Jurkat, Clone E6-1 (cell line): ENCODE measurements at regions not wholly inside any gene's neighbourhood (a gene's known extent, or its start where the extent isn't known, plus 50 kb on each side); places are given as distances from the start of the nearest gene placed in this dataset.
"Not testable (repeated sequence)": the region's sequence is repeated elsewhere in the genome, so short reads cannot be mapped to it uniquely, and the experiment has no call there.

Source experiments
- DNase-seq: peaks from one replicate; pipeline ENCODE4 v3.0.0-alpha.2; 2011; ENCODE audit warnings: low read depth, low spot score
- H3K4me3 ChIP-seq: 2 replicates; pipeline ENCODE4 v1.5.1; 2011; ENCODE audit warnings: mild to moderate bottlenecking, low read length, control low read depth, moderate library complexity

DNA sequence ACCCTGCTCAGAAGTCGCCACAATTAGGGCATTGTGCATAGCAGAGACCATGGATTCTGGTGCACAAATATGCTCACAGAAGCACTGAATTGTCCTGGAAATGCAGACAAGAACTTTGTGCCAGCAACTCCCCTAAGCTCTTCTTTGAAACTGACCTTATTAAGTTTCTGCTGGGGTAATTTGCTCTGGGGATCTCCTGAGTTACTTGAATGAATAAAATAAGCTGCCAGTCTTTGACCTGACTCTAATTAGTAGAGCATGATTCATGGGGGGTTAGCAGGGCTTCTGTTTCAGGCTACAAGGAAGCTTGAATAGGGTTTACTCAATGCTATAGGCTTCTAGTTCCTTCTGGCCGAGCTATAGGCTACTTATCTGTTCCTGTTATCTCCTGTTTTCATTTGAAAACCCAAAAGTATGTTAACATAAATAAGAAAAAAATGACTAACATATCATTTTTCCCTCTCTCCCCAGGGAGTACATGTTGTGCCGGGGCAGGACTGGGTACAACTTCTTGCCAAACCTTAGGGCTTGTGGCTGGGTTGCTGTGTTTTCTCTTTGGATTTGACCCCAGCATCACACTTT lies 169.0 kb upstream of the TMEM229A start:
- no peak overlapping the region for H3K4me3 ChIP-seq
- DNase-seq, result no peak

- H3K4me3 ChIP-seq, result no peak overlapping the region
- DNase-seq, result no peak
These were observed 163.7 kb upstream of the TMEM229A start for GRCh38 chr7:124196519-124196918.

DNA sequence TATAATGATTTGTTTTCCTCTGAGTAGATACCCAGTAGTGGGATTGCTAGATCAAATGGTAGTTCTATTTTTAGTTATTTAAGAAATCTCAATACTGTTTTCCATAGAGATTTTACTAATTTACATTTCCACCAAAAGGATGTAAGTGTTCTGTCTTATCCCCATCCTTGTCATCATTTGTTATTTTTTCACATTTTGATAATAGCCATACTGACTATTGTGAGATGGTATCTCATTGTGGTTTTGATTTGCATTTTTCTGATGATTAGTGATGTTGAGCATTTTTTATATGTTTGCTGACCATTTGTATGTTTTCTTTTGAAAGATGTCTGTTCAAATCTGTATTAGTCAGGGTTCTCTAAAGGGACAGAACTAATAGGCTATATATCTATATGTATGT lies 160.0 kb upstream of the TMEM229A start:
- no peak for DNase-seq
- H3K4me3 ChIP-seq, result no peak overlapping the region

DNA sequence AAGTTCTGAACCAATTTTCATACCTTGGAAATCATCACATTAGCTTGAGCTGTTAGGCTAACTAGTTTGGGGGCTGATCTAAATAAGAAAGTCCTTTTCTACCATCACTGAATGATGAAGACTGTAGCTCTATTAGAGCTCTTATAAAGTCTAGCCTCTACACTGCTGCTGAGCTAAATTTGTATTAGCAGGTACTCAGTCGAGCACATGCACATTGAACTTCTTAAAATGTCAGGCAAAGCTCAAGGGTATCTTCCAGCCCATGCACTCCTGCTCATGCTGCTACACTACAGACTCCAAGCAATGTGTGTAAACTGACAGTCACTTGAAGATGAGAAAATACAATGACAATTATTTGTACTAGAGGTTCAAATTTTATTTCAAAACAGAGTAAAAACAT lies 158.8 kb upstream of the TMEM229A start:
- H3K4me3 ChIP-seq, result no peak overlapping the region
- no peak for DNase-seq

DNA sequence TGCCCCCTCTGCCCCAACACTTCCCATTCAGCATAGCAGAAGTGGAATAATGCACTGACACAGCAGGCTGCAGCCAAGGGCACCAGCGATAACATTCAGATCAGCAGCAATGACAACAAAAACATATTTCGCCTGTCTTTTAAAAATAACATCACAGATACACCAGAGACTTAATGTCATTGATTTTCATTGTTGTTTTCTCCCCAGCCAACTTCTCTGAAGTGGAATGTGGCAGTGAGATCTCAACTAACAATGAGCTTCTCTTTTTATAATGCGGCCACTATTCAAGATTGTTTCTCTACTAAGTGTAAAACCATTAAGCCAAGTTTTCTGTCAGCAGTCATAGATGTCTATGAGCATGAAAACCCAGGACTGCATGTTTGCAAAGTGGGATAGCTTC lies 158.2 kb upstream of the TMEM229A start:
- no peak overlapping the region for H3K4me3 ChIP-seq
- no peak for DNase-seq

GRCh38 chr7:124188576-124188975 lies 155.7 kb upstream of the TMEM229A start:
- H3K4me3 ChIP-seq, result no peak overlapping the region
- DNase-seq, result no peak

GRCh38 chr7:124187962-124188361 lies 155.1 kb upstream of the TMEM229A start:
- no peak for DNase-seq

GRCh38 chr7:124183649-124184048 lies 150.8 kb upstream of the TMEM229A start:
- no peak overlapping the region for H3K4me3 ChIP-seq
- DNase-seq, result no peak

More at GRCh38 chr7:124187962-124188361, 155.1 kb upstream of the TMEM229A start:
- no peak overlapping the region for H3K4me3 ChIP-seq

DNA sequence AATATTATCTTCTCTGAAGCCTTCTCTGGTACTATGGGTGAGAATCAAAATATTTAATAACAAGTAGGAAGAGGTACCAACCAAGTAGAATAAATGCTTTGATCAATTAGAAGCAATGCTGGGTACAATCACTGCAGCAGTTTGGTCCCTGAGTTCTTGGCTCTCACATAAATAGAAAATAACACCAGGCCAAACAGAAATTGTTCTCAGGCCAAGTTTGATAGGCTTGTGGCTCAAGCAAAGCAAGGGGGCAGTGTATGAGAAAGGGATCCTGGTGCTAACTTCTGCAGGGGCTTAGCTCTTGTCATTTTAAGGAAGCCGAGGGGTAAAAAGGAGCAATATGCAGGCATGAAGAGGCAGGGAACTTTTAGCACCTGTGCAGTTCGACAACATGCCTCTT lies 146.8 kb upstream of the TMEM229A start:
- H3K4me3 ChIP-seq, result no peak overlapping the region
- DNase-seq, result no peak

DNA sequence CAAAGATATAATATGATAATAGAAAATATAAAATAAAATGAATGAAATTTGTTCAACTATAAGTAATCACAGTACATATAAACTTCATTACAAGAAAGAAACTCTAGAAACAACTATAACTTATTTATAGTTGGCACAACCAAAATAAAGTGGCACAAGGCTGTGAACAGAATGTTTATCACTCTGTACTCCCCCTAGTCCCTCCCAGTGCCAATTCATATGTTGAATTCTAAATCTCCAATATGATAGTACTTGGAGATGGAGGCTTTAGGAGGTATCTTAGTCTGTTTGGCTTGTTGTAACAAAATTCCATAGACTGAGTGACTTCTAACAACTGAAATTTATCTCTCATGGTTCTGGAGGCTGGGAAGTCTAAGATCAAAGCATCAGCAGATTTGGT lies 145.0 kb upstream of the TMEM229A start:
- DNase-seq, result no peak
- no peak overlapping the region for H3K4me3 ChIP-seq

GRCh38 chr7:124171812-124172211 lies 138.9 kb upstream of the TMEM229A start:
- DNase-seq, result not testable (repeated sequence)

GRCh38 chr7:124171068-124171467 lies 138.2 kb upstream of the TMEM229A start:
- no peak for DNase-seq
- H3K4me3 ChIP-seq, result no peak overlapping the region

More at GRCh38 chr7:124171812-124172211, 138.9 kb upstream of the TMEM229A start:
- not testable (repeated sequence) for H3K4me3 ChIP-seq

- no peak for DNase-seq
- no peak overlapping the region for H3K4me3 ChIP-seq
These were observed 135.7 kb upstream of the TMEM229A start for GRCh38 chr7:124168616-124169015.

GRCh38 chr7:124162667-124163066 lies 129.8 kb upstream of the TMEM229A start:
- no peak overlapping the region for H3K4me3 ChIP-seq
- DNase-seq, result no peak

GRCh38 chr7:124155432-124156022 lies 122.7 kb upstream of the TMEM229A start:
- no peak overlapping the region for H3K4me3 ChIP-seq
- peak; percentile 22 for DNase-seq

DNA sequence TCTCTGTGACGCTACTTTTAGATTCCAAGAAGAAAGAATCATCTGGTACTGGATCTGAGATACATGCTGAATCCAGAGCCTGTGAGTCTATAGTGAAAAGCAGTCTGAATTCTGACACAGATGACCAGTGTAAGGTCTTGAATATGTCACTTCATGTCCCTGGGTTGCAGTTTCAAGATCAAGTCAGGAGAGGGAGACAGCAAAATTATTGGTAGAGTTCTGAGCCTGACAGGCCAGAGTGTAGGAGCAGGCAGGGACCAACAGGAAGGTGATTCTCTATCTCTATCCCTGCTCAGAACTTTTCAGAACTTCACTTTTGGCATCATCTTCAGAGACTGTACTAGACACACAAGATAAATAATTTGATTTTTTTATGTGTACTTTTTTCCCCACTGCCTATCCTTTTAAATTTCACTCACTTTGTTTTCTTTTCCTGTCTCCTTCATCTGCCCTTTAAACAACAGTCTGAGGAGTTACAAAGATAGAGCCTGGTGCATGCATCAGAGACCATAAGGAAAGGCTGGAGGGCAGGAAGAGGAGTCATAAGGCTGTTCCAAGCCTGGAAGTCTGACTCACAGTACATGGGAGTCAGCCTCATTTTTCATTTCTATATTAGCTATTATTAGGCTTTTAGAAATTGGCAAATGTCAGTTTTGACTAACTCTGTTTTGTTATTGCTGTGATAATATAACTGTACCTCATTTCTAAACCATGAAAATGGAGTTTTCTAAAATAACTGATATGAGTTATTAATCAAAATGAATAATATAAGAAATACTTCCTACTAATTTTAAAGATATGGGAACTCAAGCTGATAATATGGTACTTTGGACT lies 120.2 kb upstream of the TMEM229A start:
- H3K4me3 ChIP-seq, result no peak overlapping the region
- no peak for DNase-seq

GRCh38 chr7:124137664-124138063 lies 104.8 kb upstream of the TMEM229A start:
- H3K4me3 ChIP-seq, result no peak overlapping the region
- no peak for DNase-seq

DNA sequence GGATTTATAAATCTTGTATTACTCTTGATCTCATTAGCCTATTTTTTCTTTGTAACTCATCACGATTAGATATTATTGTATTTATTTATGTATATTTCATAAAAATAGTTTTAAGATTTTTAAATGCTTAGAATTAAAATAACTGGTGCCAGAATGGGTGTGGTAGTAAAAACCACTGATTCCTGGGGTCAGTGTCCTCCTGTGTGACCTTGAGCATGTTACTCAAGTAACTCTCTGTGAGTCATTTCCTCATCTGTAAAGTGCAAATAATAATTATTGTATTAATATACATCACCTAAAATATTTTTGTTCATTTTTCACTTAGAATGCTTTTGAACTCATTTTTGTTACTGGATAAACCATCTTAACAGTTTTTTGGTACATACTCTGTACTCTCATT lies 91.3 kb upstream of the TMEM229A start:
- DNase-seq, result no peak
- no peak overlapping the region for H3K4me3 ChIP-seq

DNA sequence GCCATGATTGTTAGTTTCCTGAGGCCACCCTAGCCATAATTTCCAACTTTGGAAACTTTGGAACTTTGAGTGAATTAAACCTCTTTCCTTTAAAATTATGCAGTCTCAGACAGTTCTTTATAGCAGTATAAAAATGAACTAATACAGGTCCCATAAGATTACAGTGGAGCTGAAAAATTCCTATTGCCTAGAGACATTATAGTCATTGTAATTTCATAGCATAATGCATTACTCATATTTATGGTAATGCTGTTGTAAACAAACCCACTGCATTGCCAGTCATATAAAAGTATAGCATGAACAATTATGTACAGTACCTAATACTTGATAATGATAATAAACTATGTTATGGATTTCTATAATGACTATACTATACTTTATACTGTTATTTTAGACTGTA lies 88.0 kb upstream of the TMEM229A start:
- H3K4me3 ChIP-seq, result no peak overlapping the region
- DNase-seq, result no peak

GRCh38 chr7:124113045-124113444 lies 80.2 kb upstream of the TMEM229A start:
- H3K4me3 ChIP-seq, result no peak overlapping the region
- DNase-seq, result no peak
